Osteoblast (primary cell): ENCODE measurements at regions not wholly inside any gene's neighbourhood (a gene's known extent, or its start where the extent isn't known, plus 50 kb on each side); places are given as distances from the start of the nearest gene placed in this dataset.

ENCODE experiments used
- DNase-seq: peaks from one replicate; pipeline ENCODE4 v3.0.0; 2011; ENCODE audit warnings: low spot score, mixed read lengths; ENCODE audit not compliant: insufficient read length; ENCODE audit errors: missing footprints
- H2AFZ ChIP-seq: 2 replicates; pipeline ENCODE4 v1.6.0; 2011; ENCODE audit warnings: mild to moderate bottlenecking, low read length
- H3K27ac ChIP-seq: 2 replicates; pipeline ENCODE4 v1.5.1; 2011; ENCODE audit warnings: mild to moderate bottlenecking, low read depth, low read length, moderate library complexity
- H3K27me3 ChIP-seq: 2 replicates; pipeline ENCODE4 v1.6.0; 2012; ENCODE audit warnings: mild to moderate bottlenecking, control low read depth, inconsistent platforms, low read length, moderate library complexity; ENCODE audit not compliant: insufficient read depth
- H3K36me3 ChIP-seq: 2 replicates; pipeline ENCODE4 v1.5.1; 2011; ENCODE audit warnings: mild to moderate bottlenecking, low read length, control low read depth, moderate library complexity; ENCODE audit not compliant: insufficient read depth
- H3K4me1 ChIP-seq: 2 replicates; pipeline ENCODE4 v1.5.1; 2011; ENCODE audit warnings: mild to moderate bottlenecking, low read length, control low read depth, moderate library complexity; ENCODE audit not compliant: insufficient read depth
- H3K4me2 ChIP-seq: 2 replicates; pipeline ENCODE4 v1.6.0; 2011; ENCODE audit warnings: mild to moderate bottlenecking, low read length; ENCODE audit not compliant: insufficient read depth
- H3K4me3 ChIP-seq: fragments of 200-600 bp; sonication (generic); 3 replicates; pipeline ENCODE4 v1.5.1; 2012; ENCODE audit warnings: mild to moderate bottlenecking, low read length, inconsistent platforms; ENCODE audit not compliant: insufficient read depth
- H3K79me2 ChIP-seq: 2 replicates; pipeline ENCODE4 v1.6.0; 2012; ENCODE audit warnings: mild to moderate bottlenecking, low read length, control low read depth, inconsistent platforms; ENCODE audit not compliant: insufficient read depth
- H3K9me3 ChIP-seq: 2 replicates; pipeline ENCODE4 v1.5.1; 2011; ENCODE audit warnings: low read depth, low read length, control low read depth
- H4K20me1 ChIP-seq: 2 replicates; pipeline ENCODE4 v1.6.0; 2012; ENCODE audit warnings: mild to moderate bottlenecking, low read length, control low read depth; ENCODE audit not compliant: insufficient read depth
- CTCF ChIP-seq: IDR thresholded peaks from 2 replicates; pipeline ENCODE4 v1.5.1; 2011; ENCODE audit warnings: mild to moderate bottlenecking, low read depth, low read length, moderate library complexity; ENCODE audit errors: extremely low read depth

- DNase-seq = no peak
- Histone ChIP-seq H3K27me3 (no peaks in the 10 kb centered on the region), H3K4me3 (no peak overlapping the region), H3K27ac (no peak overlapping the region), H3K36me3 (no peaks in the 10 kb centered on the region), H3K79me2 (no peaks in the 10 kb centered on the region), H2AFZ (no peak overlapping the region), H3K4me2 (no peak overlapping the region), H3K9me3 (no peaks in the 10 kb centered on the region), H3K4me1 (no peaks in the 10 kb centered on the region), H4K20me1 (no peaks in the 10 kb centered on the region)
- TF ChIP-seq CTCF = no peak
Observed at GRCh38 chr11:91141655-91142054, 918.8 kb upstream of the CHORDC1 start.

GRCh38 chr11:91136631-91137030, 913.8 kb upstream of the CHORDC1 start:
- TF ChIP-seq CTCF = no peak
- H3K4me1 ChIP-seq = no peaks in the 10 kb centered on the region
- H3K4me2 ChIP-seq = no peak overlapping the region
- H3K9me3 ChIP-seq = no peaks in the 10 kb centered on the region
- no peak overlapping the region for H2AFZ ChIP-seq
- DNase-seq = no peak
- no peaks in the 10 kb centered on the region for H3K79me2 ChIP-seq
- H3K27me3 ChIP-seq = no peaks in the 10 kb centered on the region
- H3K36me3 ChIP-seq = no peaks in the 10 kb centered on the region
- no peak overlapping the region for H3K4me3 ChIP-seq
- no peak overlapping the region for H3K27ac ChIP-seq
- H4K20me1 ChIP-seq = no peaks in the 10 kb centered on the region

- Histone ChIP-seq H3K9me3 (no peaks in the 10 kb centered on the region), H4K20me1 (no peaks in the 10 kb centered on the region), H3K27ac (no peak overlapping the region), H3K4me2 (no peak overlapping the region), H3K27me3 (no peaks in the 10 kb centered on the region), H3K79me2 (no peaks in the 10 kb centered on the region), H3K4me1 (no peaks in the 10 kb centered on the region), H3K4me3 (no peak overlapping the region), H2AFZ (no peak overlapping the region), H3K36me3 (no peaks in the 10 kb centered on the region)
- no peak for TF ChIP-seq CTCF
- no peak for DNase-seq
Observed at GRCh38 chr11:91133361-91133760, 910.5 kb upstream of the CHORDC1 start.

- Histone ChIP-seq H3K9me3 (no peaks in the 10 kb centered on the region), H3K27ac (no peak overlapping the region), H3K4me2 (no peak overlapping the region), H3K4me1 (no peaks in the 10 kb centered on the region), H3K27me3 (no peaks in the 10 kb centered on the region), H3K79me2 (no peaks in the 10 kb centered on the region), H4K20me1 (no peaks in the 10 kb centered on the region), H3K36me3 (no peaks in the 10 kb centered on the region), H3K4me3 (no peak overlapping the region), H2AFZ (no peak overlapping the region)
- TF ChIP-seq CTCF = no peak
- no peak for DNase-seq
Observed at GRCh38 chr11:91129596-91129995, 906.7 kb upstream of the CHORDC1 start.
